Activated CD4-positive, alpha-beta T cell treated with anti-CD3 and anti-CD28 coated beads, Interleukin-2, amount 10 ng/mL, durations not matched to agents 24 days and 14 days (primary cell): ENCODE measurements at regions not wholly inside any gene's neighbourhood (a gene's known extent, or its start where the extent isn't known, plus 50 kb on each side); places are given as distances from the start of the nearest gene placed in this dataset.

ENCODE experiments used
- DNase-seq: peaks from one replicate; pipeline ENCODE4 v3.0.0; 2022
- H3K27ac Mint-ChIP-seq: one replicate; pipeline ENCODE4 v1.8.0; 2022; ENCODE audit warnings: mild to moderate bottlenecking, mixed read lengths
- H3K27me3 Mint-ChIP-seq: one replicate; pipeline ENCODE4 v1.8.0; 2022; ENCODE audit warnings: mixed read lengths
- H3K36me3 Mint-ChIP-seq: one replicate; pipeline ENCODE4 v1.8.0; 2022; ENCODE audit warnings: low read depth, mild to moderate bottlenecking, mixed read lengths
- H3K4me1 Mint-ChIP-seq: one replicate; pipeline ENCODE4 v1.8.0; 2021; ENCODE audit warnings: mixed read lengths
- H3K4me3 Mint-ChIP-seq: one replicate; pipeline ENCODE4 v1.8.0; 2022; ENCODE audit warnings: mild to moderate bottlenecking, moderate library complexity, mixed read lengths
- H3K9me3 Mint-ChIP-seq: one replicate; pipeline ENCODE4 v1.8.0; 2021; ENCODE audit warnings: mixed read lengths
- intact Hi-C: fragments of 100-400 bp; cut with micrococcal nuclease; formaldehyde crosslinking; loops from one replicate; pipeline ENCODE4 v1.15.1; 2023

GRCh38 chr10:91335147-91335546 lies 75.0 kb upstream of the HECTD2 start:
- peaks cover 6% of the 10 kb centered on the region for H3K27me3 Mint-ChIP-seq
- intact Hi-C loops: no loop called here

GRCh38 chr10:91339729-91340128 lies 70.4 kb upstream of the HECTD2 start:
- peaks cover 4% of the 10 kb centered on the region for H3K27me3 Mint-ChIP-seq
- peak; percentile 47 for DNase-seq
- H3K4me3 Mint-ChIP-seq: no peak overlapping the region

More at GRCh38 chr10:91335147-91335546, 75.0 kb upstream of the HECTD2 start:
- Mint-ChIP-seq H3K9me3 (peaks cover 2% of the 10 kb centered on the region), H3K36me3 (no peaks in the 10 kb centered on the region), H3K27ac (no peak overlapping the region), H3K4me1 (no peaks in the 10 kb centered on the region), H3K4me3 (no peak overlapping the region)
- peak; percentile 51 for DNase-seq

GRCh38 chr10:91340613-91341362 lies 69.4 kb upstream of the HECTD2 start:
- H3K9me3 Mint-ChIP-seq: no peaks in the 10 kb centered on the region

More at GRCh38 chr10:91339729-91340128, 70.4 kb upstream of the HECTD2 start:
- Mint-ChIP-seq H3K36me3 (no peaks in the 10 kb centered on the region), H3K27ac (no peak overlapping the region), H3K4me1 (no peaks in the 10 kb centered on the region), H3K9me3 (no peaks in the 10 kb centered on the region)
- intact Hi-C loops: no loop called here

GRCh38 chr10:91341686-91342085 lies 68.5 kb upstream of the HECTD2 start:
- Mint-ChIP-seq H3K36me3 (no peaks in the 10 kb centered on the region), H3K9me3 (no peaks in the 10 kb centered on the region), H3K27ac (no peak overlapping the region), H3K4me3 (no peak overlapping the region), H3K27me3 (peaks cover 2% of the 10 kb centered on the region), H3K4me1 (no peaks in the 10 kb centered on the region)
- DNase-seq: no peak
- intact Hi-C loops: no loop called here

More at GRCh38 chr10:91340613-91341362, 69.4 kb upstream of the HECTD2 start:
- Mint-ChIP-seq H3K4me3 (no peak overlapping the region), H3K27me3 (peaks cover 2% of the 10 kb centered on the region), H3K4me1 (no peaks in the 10 kb centered on the region), H3K27ac (no peak overlapping the region), H3K36me3 (no peaks in the 10 kb centered on the region)
- intact Hi-C loops: no loop called here
- DNase-seq: no peak

GRCh38 chr10:91343010-91343409 lies 67.1 kb upstream of the HECTD2 start:
- no peak for DNase-seq
- no peak overlapping the region for H3K4me3 Mint-ChIP-seq
- no peaks in the 10 kb centered on the region for H3K36me3 Mint-ChIP-seq
- H3K9me3 Mint-ChIP-seq: no peaks in the 10 kb centered on the region
- H3K4me1 Mint-ChIP-seq: peaks cover 3% of the 10 kb centered on the region
- intact Hi-C loops: no loop called here
- peaks cover 2% of the 10 kb centered on the region for H3K27me3 Mint-ChIP-seq
- H3K27ac Mint-ChIP-seq: no peak overlapping the region

- Mint-ChIP-seq H3K27me3 (peaks cover 2% of the 10 kb centered on the region), H3K27ac (no peak overlapping the region), H3K9me3 (no peaks in the 10 kb centered on the region), H3K36me3 (no peaks in the 10 kb centered on the region), H3K4me1 (peaks cover 3% of the 10 kb centered on the region), H3K4me3 (no peak overlapping the region)
- intact Hi-C loops: no loop called here
- no peak for DNase-seq
Measured at GRCh38 chr10:91344117-91344856, 65.9 kb upstream of the HECTD2 start.

- Mint-ChIP-seq H3K9me3 (no peaks in the 10 kb centered on the region), H3K4me3 (no peak overlapping the region), H3K36me3 (no peaks in the 10 kb centered on the region), H3K27me3 (peaks cover 2% of the 10 kb centered on the region), H3K4me1 (peaks cover 3% of the 10 kb centered on the region), H3K27ac (no peak overlapping the region)
- DNase-seq: no peak
- intact Hi-C loops: no loop called here
Measured at GRCh38 chr10:91345716-91346115, 64.4 kb upstream of the HECTD2 start.

- H3K9me3 Mint-ChIP-seq: no peaks in the 10 kb centered on the region
- peaks cover 3% of the 10 kb centered on the region for H3K4me1 Mint-ChIP-seq
- no peaks in the 10 kb centered on the region for H3K36me3 Mint-ChIP-seq
- no peaks in the 10 kb centered on the region for H3K27me3 Mint-ChIP-seq
- no peak overlapping the region for H3K27ac Mint-ChIP-seq
- no peak for DNase-seq
- H3K4me3 Mint-ChIP-seq: no peak overlapping the region
- intact Hi-C loops: no loop called here
Measured at GRCh38 chr10:91347529-91347928, 62.6 kb upstream of the HECTD2 start.

GRCh38 chr10:91349381-91349780 lies 60.8 kb upstream of the HECTD2 start:
- intact Hi-C loops: no loop called here
- Mint-ChIP-seq H3K4me1 (peaks cover 3% of the 10 kb centered on the region), H3K36me3 (no peaks in the 10 kb centered on the region), H3K4me3 (no peak overlapping the region), H3K27ac (no peak overlapping the region), H3K9me3 (no peaks in the 10 kb centered on the region), H3K27me3 (peaks cover under 1% of the 10 kb centered on the region)
- no peak for DNase-seq

- H3K27ac Mint-ChIP-seq: no peak overlapping the region
- H3K4me1 Mint-ChIP-seq: peaks cover 3% of the 10 kb centered on the region
- H3K9me3 Mint-ChIP-seq: no peaks in the 10 kb centered on the region
- intact Hi-C loops: loop anchor here (5.0 kb wide), 1 partner anchor 38 kb away; no protein-coding TSS in a partner anchor
- H3K4me3 Mint-ChIP-seq: no peak overlapping the region
- DNase-seq: no peak
- peaks cover 2% of the 10 kb centered on the region for H3K27me3 Mint-ChIP-seq
- H3K36me3 Mint-ChIP-seq: no peaks in the 10 kb centered on the region
Measured at GRCh38 chr10:91350651-91351081, 59.5 kb upstream of the HECTD2 start.

GRCh38 chr10:91352760-91353159 lies 57.4 kb upstream of the HECTD2 start:
- H3K36me3 Mint-ChIP-seq: no peaks in the 10 kb centered on the region
- no peaks in the 10 kb centered on the region for H3K4me1 Mint-ChIP-seq
- H3K4me3 Mint-ChIP-seq: no peak overlapping the region
- no peak for DNase-seq
- H3K27me3 Mint-ChIP-seq: peaks cover 8% of the 10 kb centered on the region
- intact Hi-C loops: loop anchor here (5.0 kb wide), 1 partner anchor 40 kb away; no protein-coding TSS in a partner anchor
- H3K27ac Mint-ChIP-seq: no peak overlapping the region
- no peaks in the 10 kb centered on the region for H3K9me3 Mint-ChIP-seq

GRCh38 chr10:91354166-91355075 lies 55.7 kb upstream of the HECTD2 start:
- intact Hi-C loops: loop anchor here (5.0 kb wide), 1 partner anchor 42 kb away; no protein-coding TSS in a partner anchor
- H3K27ac Mint-ChIP-seq: no peak overlapping the region
- DNase-seq: no peak
- peaks cover 12% of the 10 kb centered on the region for H3K27me3 Mint-ChIP-seq
- H3K4me3 Mint-ChIP-seq: no peak overlapping the region
- no peaks in the 10 kb centered on the region for H3K36me3 Mint-ChIP-seq
- H3K4me1 Mint-ChIP-seq: no peaks in the 10 kb centered on the region
- no peaks in the 10 kb centered on the region for H3K9me3 Mint-ChIP-seq

GRCh38 chr10:91355998-91356397 lies 54.1 kb upstream of the HECTD2 start:
- H3K27ac Mint-ChIP-seq: no peak overlapping the region
- peaks cover 12% of the 10 kb centered on the region for H3K27me3 Mint-ChIP-seq
- no peaks in the 10 kb centered on the region for H3K36me3 Mint-ChIP-seq
- H3K4me3 Mint-ChIP-seq: no peak overlapping the region
- intact Hi-C loops: no loop called here
- H3K9me3 Mint-ChIP-seq: peaks cover 3% of the 10 kb centered on the region
- H3K4me1 Mint-ChIP-seq: no peaks in the 10 kb centered on the region
- DNase-seq: no peak
